BJ (cell line): ENCODE measurements at regions not wholly inside any gene's neighbourhood (a gene's known extent, or its start where the extent isn't known, plus 50 kb on each side); places are given as distances from the start of the nearest gene placed in this dataset.

ENCODE experiments used
- CTCF ChIA-PET: fragments of 350-600 bp; formaldehyde crosslinking; extraction: SDS; loops from one replicate; lab custom pipeline; 2021; ENCODE audit warnings: antibody characterized with exemption, inconsistent platforms; lab: Yijun Ruan, JAX
- POLR2A ChIA-PET: fragments of 300-600 bp; sonication (Branson Sonifier 250); formaldehyde crosslinking; extraction: SDS; loops from one replicate; lab custom pipeline; 2021; ENCODE audit warnings: antibody characterized with exemption; lab: Charles Lee
- DNase-seq: peaks from one replicate; pipeline ENCODE4 v3.0.0-alpha.2; 2011; ENCODE audit warnings: low read depth
- H3K27me3 ChIP-seq: 2 replicates; pipeline ENCODE4 v1.6.0; 2011; ENCODE audit warnings: low read length; ENCODE audit not compliant: control insufficient read depth, insufficient read depth
- H3K36me3 ChIP-seq: 2 replicates; pipeline ENCODE4 v1.5.1; 2011; ENCODE audit warnings: low read length; ENCODE audit not compliant: control insufficient read depth, insufficient read depth
- H3K4me3 ChIP-seq: 2 replicates; pipeline ENCODE4 v1.5.1; 2011; ENCODE audit warnings: low read depth, mild to moderate bottlenecking, control low read depth, low read length
- TF ChIP-seq, protein P1 (sequence below): IDR thresholded peaks from 2 replicates; pipeline ENCODE4 v1.5.1; 2011; ENCODE audit warnings: low read depth, mild to moderate bottlenecking, control low read depth, inconsistent platforms, low read length, moderate library complexity; ENCODE audit not compliant: insufficient read depth

DNA sequence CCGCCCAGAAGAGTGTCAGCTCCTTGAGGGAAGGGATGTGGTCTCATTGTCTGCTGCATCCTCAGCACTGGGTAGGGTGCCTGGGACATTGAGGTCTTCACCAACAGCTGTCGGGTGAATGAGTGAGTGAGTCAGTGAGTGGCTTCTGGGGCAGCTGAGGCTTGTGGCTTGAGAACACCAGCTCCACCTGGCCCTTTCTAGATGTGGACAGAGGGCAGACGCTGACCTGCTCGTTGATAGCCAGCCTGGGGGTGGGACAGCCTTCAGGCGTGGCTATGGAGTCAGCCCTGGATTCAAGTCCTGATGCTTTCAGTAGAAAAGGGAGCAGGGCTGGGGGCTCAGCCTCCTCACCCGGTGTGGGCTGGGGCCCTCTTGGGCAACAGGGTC is 215.1 kb downstream of the C9orf50 start:
- ChIA-PET POLR2A (no interaction called here), CTCF (no interaction called here)
- no peak for DNase-seq
- no peaks in the 10 kb centered on the region for H3K36me3 ChIP-seq
- TF ChIP-seq, protein P1, sequence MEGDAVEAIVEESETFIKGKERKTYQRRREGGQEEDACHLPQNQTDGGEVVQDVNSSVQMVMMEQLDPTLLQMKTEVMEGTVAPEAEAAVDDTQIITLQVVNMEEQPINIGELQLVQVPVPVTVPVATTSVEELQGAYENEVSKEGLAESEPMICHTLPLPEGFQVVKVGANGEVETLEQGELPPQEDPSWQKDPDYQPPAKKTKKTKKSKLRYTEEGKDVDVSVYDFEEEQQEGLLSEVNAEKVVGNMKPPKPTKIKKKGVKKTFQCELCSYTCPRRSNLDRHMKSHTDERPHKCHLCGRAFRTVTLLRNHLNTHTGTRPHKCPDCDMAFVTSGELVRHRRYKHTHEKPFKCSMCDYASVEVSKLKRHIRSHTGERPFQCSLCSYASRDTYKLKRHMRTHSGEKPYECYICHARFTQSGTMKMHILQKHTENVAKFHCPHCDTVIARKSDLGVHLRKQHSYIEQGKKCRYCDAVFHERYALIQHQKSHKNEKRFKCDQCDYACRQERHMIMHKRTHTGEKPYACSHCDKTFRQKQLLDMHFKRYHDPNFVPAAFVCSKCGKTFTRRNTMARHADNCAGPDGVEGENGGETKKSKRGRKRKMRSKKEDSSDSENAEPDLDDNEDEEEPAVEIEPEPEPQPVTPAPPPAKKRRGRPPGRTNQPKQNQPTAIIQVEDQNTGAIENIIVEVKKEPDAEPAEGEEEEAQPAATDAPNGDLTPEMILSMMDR = no peak
- no peak overlapping the region for H3K4me3 ChIP-seq
- H3K27me3 ChIP-seq = no peaks in the 10 kb centered on the region

DNA sequence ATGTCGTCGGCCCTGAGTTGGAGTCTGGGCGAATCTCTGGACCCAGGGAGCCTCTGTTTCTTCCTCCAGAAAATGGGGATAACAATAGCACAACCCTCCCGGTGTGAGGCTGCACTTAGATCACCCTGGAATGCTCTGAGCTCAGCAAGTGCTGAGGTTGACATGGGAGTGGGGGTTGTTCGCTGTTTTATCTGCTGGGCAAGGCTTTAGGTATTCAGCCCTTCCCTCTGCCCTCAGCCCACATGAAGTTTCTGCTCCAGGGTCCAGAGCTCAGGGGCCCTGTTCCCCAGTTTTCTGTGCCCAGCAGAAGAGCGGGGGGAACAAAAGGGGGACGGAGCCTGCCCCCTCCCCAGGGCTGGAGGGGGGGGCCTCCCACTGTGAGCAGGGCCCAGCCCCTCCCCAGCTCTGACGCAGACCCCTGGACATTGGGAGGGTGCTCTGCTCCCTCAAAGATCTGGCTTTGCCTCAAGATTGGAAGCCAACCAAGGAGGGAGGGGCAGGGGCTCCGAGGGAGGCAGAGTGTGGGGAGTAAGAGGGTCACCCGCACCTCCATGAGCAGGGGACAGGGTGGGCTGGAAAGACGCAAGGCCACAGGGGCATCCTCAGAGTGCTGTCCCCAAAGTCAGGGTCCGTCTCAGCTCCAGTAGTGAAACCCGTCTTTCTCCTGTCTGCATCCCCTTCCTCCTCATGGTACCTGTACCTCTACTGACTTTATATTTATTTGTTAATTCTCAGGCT is 215.6 kb downstream of the C9orf50 start:
- Histone ChIP-seq H3K36me3 (no peaks in the 10 kb centered on the region), H3K4me3 (no peak overlapping the region), H3K27me3 (no peaks in the 10 kb centered on the region)
- DNase-seq = no peak
- TF ChIP-seq, protein P1 = no peak
- CTCF ChIA-PET = interaction anchor here (0.7 kb wide), 1 partner anchor 77 kb away, joined by 3 read pairs; no protein-coding TSS in a partner anchor
- POLR2A ChIA-PET = interaction anchor here (0.6 kb wide), 1 partner anchor 32 kb away, joined by 5 read pairs; no protein-coding TSS in a partner anchor

DNA sequence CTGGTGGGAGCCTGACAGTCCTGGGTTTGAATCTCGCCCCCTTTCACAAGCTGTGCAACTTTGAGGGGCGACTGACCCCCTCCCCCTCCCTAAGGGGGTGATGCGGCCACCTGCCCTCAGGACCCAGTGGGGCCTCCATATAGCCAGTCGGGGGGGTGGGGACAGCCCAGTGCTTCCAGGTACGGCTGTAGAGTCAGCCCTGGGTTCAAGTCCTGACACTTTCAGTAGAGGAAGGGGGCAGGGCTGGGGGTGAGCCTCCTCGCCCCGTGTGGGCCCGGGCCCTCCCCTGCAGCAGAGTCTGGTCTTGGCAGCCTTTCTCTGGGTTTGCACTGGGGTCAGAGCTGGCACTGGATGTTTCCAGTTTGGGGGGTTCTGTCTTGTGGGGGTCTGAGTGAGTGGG is 216.3 kb downstream of the C9orf50 start:
- no peaks in the 10 kb centered on the region for H3K27me3 ChIP-seq
- POLR2A ChIA-PET = no interaction called here
- H3K36me3 ChIP-seq = no peaks in the 10 kb centered on the region
- H3K4me3 ChIP-seq = no peak overlapping the region
- TF ChIP-seq, protein P1 = no peak
- no peak for DNase-seq
- CTCF ChIA-PET = interaction anchor here (0.7 kb wide), 1 partner anchor 77 kb away, joined by 3 read pairs; no protein-coding TSS in a partner anchor

DNA sequence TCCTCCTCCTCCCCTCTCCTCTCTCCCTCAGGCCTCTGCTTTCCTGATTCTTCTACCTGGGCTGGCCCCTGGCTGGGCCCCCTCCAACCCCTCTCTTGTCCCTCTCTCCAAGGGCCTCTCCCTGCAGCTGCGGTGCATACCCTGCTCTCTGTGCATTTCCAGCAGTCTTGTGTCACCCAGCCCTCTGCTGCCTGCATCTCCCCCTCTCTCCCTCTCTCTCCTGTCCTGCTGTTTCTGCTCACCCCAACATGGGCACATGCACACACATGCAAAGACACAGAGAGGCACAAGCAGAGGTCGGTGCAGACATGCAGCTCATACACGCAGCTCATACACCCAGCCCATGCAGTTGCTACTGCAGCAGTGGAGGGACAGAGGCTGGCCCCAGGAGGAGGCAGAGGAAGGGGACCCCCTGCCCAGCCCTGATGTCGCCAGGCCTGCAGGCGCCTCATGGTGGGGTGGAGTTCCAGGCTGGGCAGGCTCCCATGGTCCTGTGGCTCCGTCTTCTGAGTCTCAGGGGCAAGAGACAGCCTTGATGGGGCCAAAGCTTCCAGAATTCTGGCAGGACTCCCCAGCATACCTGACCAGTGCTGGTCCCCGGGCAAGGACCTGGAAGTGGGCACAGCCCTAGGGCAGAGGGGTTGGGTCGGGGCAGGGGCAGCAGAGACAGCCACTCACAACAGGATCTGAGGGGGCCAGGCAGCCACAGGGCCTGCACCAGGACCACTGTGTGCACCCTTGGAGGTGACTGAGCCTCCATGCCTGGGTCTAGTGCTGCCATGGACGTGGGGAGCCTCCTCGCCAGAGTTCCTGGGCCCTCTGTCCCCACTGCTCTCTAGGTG is 216.9 kb downstream of the C9orf50 start:
- DNase-seq = no peak
- no peak overlapping the region for H3K4me3 ChIP-seq
- no peaks in the 10 kb centered on the region for H3K27me3 ChIP-seq
- POLR2A ChIA-PET = interaction anchor here (0.5 kb wide), 1 partner anchor 56 kb away, joined by 5 read pairs; no protein-coding TSS in a partner anchor
- H3K36me3 ChIP-seq = no peaks in the 10 kb centered on the region
- TF ChIP-seq, protein P1 = no peak
- CTCF ChIA-PET = no interaction called here
